H1 (cell line): ENCODE measurements at regions not wholly inside any gene's neighbourhood (a gene's known extent, or its start where the extent isn't known, plus 50 kb on each side); places are given as distances from the start of the nearest gene placed in this dataset.

Source experiments
- CTCF ChIA-PET: fragments of 300-600 bp; sonication (Branson Sonifier 250); formaldehyde crosslinking; loops from one replicate; lab custom pipeline; 2021; ENCODE audit not compliant: partially characterized antibody; lab: Charles Lee
- POLR2A ChIA-PET: fragments of 300-600 bp; sonication (Branson Sonifier 250); formaldehyde crosslinking; loops from one replicate; lab custom pipeline; 2021; ENCODE audit warnings: inconsistent platforms; ENCODE audit not compliant: partially characterized antibody; lab: Charles Lee
- DNase-seq, 2 experiments: peaks; one replicate each; pipeline versions ENCODE4 v3.0.0 to v3.0.0-alpha.2; 2010 to 2022; ENCODE audit warnings: low spot score in 2 of 2, low read depth in 1 of 2, mixed read lengths in 1 of 2
- FAIRE-seq: peaks from 2 replicates; lab custom pipeline; 2011; peaks lifted over from hg19 to GRCh38; lab: Jason Lieb, UNC
- H2AFZ ChIP-seq: 2 replicates; pipeline ENCODE4 v1.8.1; 2012; ENCODE audit warnings: low read length, inconsistent platforms
- H2AK5ac ChIP-seq: 2 replicates; pipeline ENCODE4 v1.6.1; 2013; ENCODE audit warnings: low read depth, low read length
- H2BK120ac ChIP-seq: replicated peaks from 2 replicates; pipeline ENCODE3; 2013; ENCODE audit warnings: low read depth, low read length, inconsistent platforms
- H2BK12ac ChIP-seq: 2 replicates; pipeline ENCODE4 v1.6.1; 2013; ENCODE audit warnings: low read depth, low read length
- H2BK15ac ChIP-seq: 2 replicates; pipeline ENCODE4 v1.6.1; 2013; ENCODE audit warnings: low read length
- H2BK20ac ChIP-seq: 2 replicates; pipeline ENCODE4 v1.6.1; 2013; ENCODE audit warnings: low read length
- H2BK5ac ChIP-seq: 2 replicates; pipeline ENCODE4 v1.6.1; 2013; ENCODE audit warnings: low read depth, low read length
- H3K14ac ChIP-seq: 2 replicates; pipeline ENCODE4 v1.6.1; 2013; ENCODE audit warnings: inconsistent platforms; ENCODE audit not compliant: insufficient read length
- H3K18ac ChIP-seq: 2 replicates; pipeline ENCODE4 v1.6.1; 2013; ENCODE audit warnings: low read length; ENCODE audit errors: extremely low read depth
- H3K23ac ChIP-seq: 2 replicates; pipeline ENCODE4 v1.6.1; 2013; ENCODE audit warnings: inconsistent platforms; ENCODE audit not compliant: insufficient read length
- H3K23me2 ChIP-seq: 2 replicates; pipeline ENCODE4 v1.6.1; 2013; ENCODE audit warnings: low read depth, low read length
- H3K27ac ChIP-seq: 2 replicates; pipeline ENCODE4 v1.6.1; 2011; ENCODE audit warnings: low read depth, low read length, inconsistent platforms
- H3K27me3 ChIP-seq, 4 experiments: replicated peaks in 1 of 4; 1 replicate in 1 of 4; 2 replicates in 3 of 4; pipeline versions ENCODE4 v1.6.1 to v1.8.1; 2011 to 2013; ENCODE audit warnings: low read length in 3 of 4, mild to moderate bottlenecking in 3 of 4, inconsistent platforms in 2 of 4, mixed read lengths in 2 of 4, moderate library complexity in 1 of 4; ENCODE audit not compliant: control insufficient read depth in 3 of 4, insufficient read depth in 3 of 4; ENCODE audit errors: extremely low read depth in 1 of 4
- H3K36me3 ChIP-seq, 4 experiments: 2 replicates each; pipeline versions ENCODE4 v1.6.1 to v1.8.1; 2011 to 2013; ENCODE audit warnings: mild to moderate bottlenecking in 4 of 4, low read length in 3 of 4, moderate library complexity in 2 of 4, control low read depth in 1 of 4, inconsistent platforms in 1 of 4; ENCODE audit not compliant: insufficient read depth in 4 of 4, control insufficient read depth in 2 of 4
- H3K4ac ChIP-seq: replicated peaks from 2 replicates; pipeline ENCODE3; 2013; ENCODE audit warnings: low read length, low read depth, mixed read lengths, inconsistent platforms; ENCODE audit not compliant: insufficient read length
- H3K4me1 ChIP-seq, 4 experiments: replicated peaks in 1 of 4; 1 replicate in 1 of 4; 2 replicates in 3 of 4; pipeline versions ENCODE4 v1.6.1 to v1.8.1; 2011 to 2013; ENCODE audit warnings: low read length in 3 of 4, inconsistent platforms in 2 of 4, mixed read lengths in 1 of 4; ENCODE audit not compliant: insufficient read depth in 4 of 4, control insufficient read depth in 3 of 4
- H3K4me2 ChIP-seq, 2 experiments: 2 replicates each; pipeline versions ENCODE4 v1.6.1 to v1.8.1; 2011 to 2013; ENCODE audit warnings: low read depth in 2 of 2, low read length in 2 of 2, control low read depth in 1 of 2, inconsistent platforms in 1 of 2, mild to moderate bottlenecking in 1 of 2; ENCODE audit not compliant: insufficient read depth in 1 of 2
- H3K4me3 ChIP-seq, 4 experiments: fragments of 200-600, 300-600 bp in 1 of 4; sonication (generic), shearing (Covaris generic), sonication (Bioruptor Twin) in 1 of 4; 2 replicates each; pipeline versions ENCODE4 v1.5.1 to v1.8.1; 2011 to 2016; ENCODE audit warnings: low read length in 4 of 4, low read depth in 3 of 4, control low read depth in 2 of 4, inconsistent platforms in 2 of 4, mild to moderate bottlenecking in 2 of 4, mixed read lengths in 1 of 4, moderate library complexity in 1 of 4; ENCODE audit not compliant: insufficient read depth in 2 of 4; ENCODE audit errors: extremely low read depth in 1 of 4
- H3K56ac ChIP-seq: replicated peaks from 2 replicates; pipeline ENCODE3; 2013; ENCODE audit warnings: low read depth, mild to moderate bottlenecking, mixed read lengths, low read length, inconsistent platforms; ENCODE audit not compliant: insufficient read length
- H3K79me1 ChIP-seq: 2 replicates; pipeline ENCODE4 v1.6.1; 2013; ENCODE audit warnings: low read depth, low read length, control low read depth
- H3K79me2 ChIP-seq, 2 experiments: 2 replicates each; pipeline versions ENCODE4 v1.6.1 to v1.8.1; 2012 to 2013; ENCODE audit warnings: low read length in 2 of 2, mild to moderate bottlenecking in 2 of 2, inconsistent platforms in 1 of 2; ENCODE audit not compliant: insufficient read depth in 2 of 2, control insufficient read depth in 1 of 2
- H3K9ac ChIP-seq, 4 experiments: replicated peaks in 1 of 4; 1 replicate in 1 of 4; 2 replicates in 3 of 4; pipeline versions ENCODE4 v1.6.1 to v1.8.1; 2011 to 2013; ENCODE audit warnings: low read depth in 3 of 4, low read length in 3 of 4, control low read depth in 2 of 4, mild to moderate bottlenecking in 2 of 4, moderate library complexity in 2 of 4, inconsistent platforms in 1 of 4; ENCODE audit errors: extremely low read depth in 1 of 4
- H3K9me3 ChIP-seq, 2 experiments: 2 replicates each; pipeline versions ENCODE4 v1.6.1 to v1.8.1; 2012 to 2013; ENCODE audit warnings: mild to moderate bottlenecking in 2 of 2, moderate library complexity in 2 of 2, control low read depth in 1 of 2, inconsistent platforms in 1 of 2, low read depth in 1 of 2, low read length in 1 of 2, mixed read lengths in 1 of 2; ENCODE audit not compliant: insufficient read depth in 2 of 2
- H4K20me1 ChIP-seq, 2 experiments: replicated peaks in 1 of 2; 2 replicates each; pipeline versions ENCODE3 to v1.8.1; 2011 to 2013; ENCODE audit warnings: inconsistent platforms in 2 of 2, low read length in 2 of 2, mild to moderate bottlenecking in 1 of 2; ENCODE audit not compliant: insufficient read depth in 2 of 2, control insufficient read depth in 1 of 2
- H4K5ac ChIP-seq: 2 replicates; pipeline ENCODE4 v1.6.1; 2013; ENCODE audit warnings: low read length, low read depth, mixed read lengths, inconsistent platforms; ENCODE audit not compliant: insufficient read length
- H4K8ac ChIP-seq: 2 replicates; pipeline ENCODE4 v1.8.0; 2013; ENCODE audit warnings: mild to moderate bottlenecking, moderate library complexity, low read length, inconsistent platforms; ENCODE audit not compliant: insufficient read depth; ENCODE audit errors: extremely low read depth
- H4K91ac ChIP-seq: replicated peaks from 2 replicates; pipeline ENCODE3; 2013; ENCODE audit warnings: low read length, mixed read lengths, inconsistent platforms; ENCODE audit not compliant: insufficient read length
- BACH1 ChIP-seq: IDR thresholded peaks from 2 replicates; pipeline ENCODE4 v1.6.1; 2012; ENCODE audit warnings: low read length, improper control_type of control experiment
- BRCA1 ChIP-seq: IDR thresholded peaks from 2 replicates; pipeline ENCODE4 v1.6.1; 2012; ENCODE audit warnings: low read depth, low read length, improper control_type of control experiment
- CTBP2 ChIP-seq: IDR thresholded peaks from 2 replicates; pipeline ENCODE4 v1.7.0; 2011; ENCODE audit warnings: borderline replicate concordance, mild to moderate bottlenecking, moderate library complexity, mixed read lengths, low read length; ENCODE audit not compliant: insufficient read depth, insufficient read length
- EGR1 ChIP-seq: IDR thresholded peaks from 2 replicates; pipeline ENCODE4 v1.6.1; 2011; ENCODE audit warnings: low read depth, low read length, borderline replicate concordance
- EZH2 ChIP-seq: fragments of 200-600 bp; sonication (generic); IDR thresholded peaks from 2 replicates; pipeline ENCODE4 v1.7.1; 2012; ENCODE audit warnings: low read depth, mild to moderate bottlenecking, moderate library complexity, low read length, inconsistent platforms; ENCODE audit not compliant: severe bottlenecking
- KDM4A ChIP-seq: IDR thresholded peaks from one replicate; pipeline ENCODE4 v1.7.1; 2012; ENCODE audit warnings: low read depth, mild to moderate bottlenecking, moderate library complexity, low read length, inconsistent platforms; ENCODE audit not compliant: severe bottlenecking
- MAFK ChIP-seq: IDR thresholded peaks from 2 replicates; pipeline ENCODE4 v1.6.1; 2012; ENCODE audit warnings: low read depth, mild to moderate bottlenecking, improper control_type of control experiment, low read length
- NRF1 ChIP-seq: IDR thresholded peaks from 2 replicates; pipeline ENCODE4 v1.6.1; 2011; ENCODE audit warnings: mild to moderate bottlenecking, low read depth, low read length, improper control_type of control experiment
- SP1 ChIP-seq: IDR thresholded peaks from 2 replicates; pipeline ENCODE4 v1.6.1; 2011; ENCODE audit warnings: low read depth, low read length
- TAF7 ChIP-seq: optimal IDR thresholded peaks from 2 replicates; pipeline ENCODE3; 2011; ENCODE audit warnings: low read depth, mild to moderate bottlenecking, inconsistent platforms, low read length, moderate library complexity, borderline replicate concordance
- YY1 ChIP-seq: IDR thresholded peaks from 2 replicates; pipeline ENCODE4 v1.6.1; 2011; ENCODE audit warnings: low read depth, mild to moderate bottlenecking, low read length
- WGBS, 2 experiments: shearing (Covaris generic) in 1 of 2; methylation state at CpG; one replicate each; pipeline versions ENCODE4 v1.1.6 to v1.1.7; 2013 to 2015; ENCODE audit warnings: low lambda C conversion rate in 2 of 2, mixed read lengths in 2 of 2, inconsistent platforms in 1 of 2, low coverage in 1 of 2, missing lambda C conversion rate in 1 of 2; ENCODE audit not compliant: insufficient replicate concordance in 2 of 2, insufficient coverage in 1 of 2, insufficient read length in 1 of 2; ENCODE audit errors: extremely low coverage in 1 of 2, missing lambda C conversion rate in 1 of 2; 5-methylcytosine and 5-hydroxymethylcytosine counted together
- TF ChIP-seq, protein P1 (sequence below): IDR thresholded peaks from 2 replicates; pipeline ENCODE4 v1.6.1; 2012; ENCODE audit warnings: inconsistent platforms

DNA sequence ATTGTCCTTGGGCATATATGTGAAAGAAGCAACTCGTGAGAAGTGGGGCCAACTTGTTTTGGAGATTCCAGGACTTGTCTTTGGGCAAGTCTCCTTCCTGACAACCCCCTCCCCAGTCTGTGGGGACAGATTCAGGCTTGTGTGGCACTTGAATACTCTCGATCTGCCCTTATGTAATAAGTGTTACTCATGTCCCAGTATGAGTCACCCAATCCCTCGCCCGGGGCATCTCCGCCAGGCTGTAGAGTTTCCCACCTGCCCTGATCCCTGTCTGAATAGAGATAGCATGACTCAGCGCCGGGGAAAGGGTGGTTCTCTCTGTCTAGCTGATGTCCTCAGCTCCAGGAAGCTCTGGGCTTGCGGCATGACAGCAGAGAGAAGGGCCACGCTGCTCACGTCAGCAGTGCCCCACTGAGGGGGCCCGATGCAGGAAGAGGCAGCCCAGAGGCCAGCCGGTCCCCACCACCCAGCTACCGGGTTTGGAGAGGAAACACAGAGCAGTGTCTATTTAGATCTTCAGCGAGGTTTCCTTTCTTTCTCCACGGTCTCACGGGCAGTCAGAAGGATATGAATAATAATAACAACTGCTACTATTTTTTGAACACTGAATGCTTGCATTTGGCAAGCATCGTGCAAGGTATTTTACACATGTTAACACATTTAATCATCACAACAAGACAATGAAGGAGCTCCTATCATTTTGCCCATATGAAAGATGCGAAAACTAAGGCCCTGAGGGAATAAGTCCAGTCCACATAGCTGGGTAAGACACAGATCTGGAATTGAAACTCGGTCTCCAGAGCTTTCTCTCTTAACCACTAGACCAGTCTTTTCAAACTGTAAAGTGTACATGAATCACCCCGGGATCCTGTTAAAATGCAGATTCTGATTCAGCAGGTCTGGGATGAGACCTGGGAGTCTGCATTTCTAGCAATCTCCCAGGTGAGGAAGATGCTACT lies 426.7 kb upstream of the MAF start:
- H3K9me3 ChIP-seq, result no peaks in the 10 kb centered on the region
- no peak overlapping the region for H3K56ac ChIP-seq
- CTCF ChIA-PET, result interaction anchor here (0.7 kb wide), 1 partner anchor 30 kb away, joined by 3 read pairs; no protein-coding TSS in a partner anchor
- H3K27ac ChIP-seq, result no peak overlapping the region
- H2BK15ac ChIP-seq, result no peak overlapping the region
- H2AK5ac ChIP-seq, result no peak overlapping the region
- no peak overlapping the region for H3K18ac ChIP-seq
- H4K8ac ChIP-seq, result no peak overlapping the region
- WGBS, 2 experiments, result 91% methylated on average over 20 of the region's 20 CpGs; no CpG with 5 or more reads in 1 of the 2 experiments
- H3K23me2 ChIP-seq, result 0 out of 2 replicates have a peak, but pooled peaks cover 1% of the 10 kb centered on the region
- no peak overlapping the region for H3K9ac ChIP-seq
- no peaks in the 10 kb centered on the region for H3K36me3 ChIP-seq
- no peak overlapping the region for H3K4me2 ChIP-seq
- H2BK5ac ChIP-seq, result no peak overlapping the region
- H3K27me3 ChIP-seq, result no peaks in the 10 kb centered on the region
- POLR2A ChIA-PET, result no interaction called here
- H3K4me3 ChIP-seq, result no peak overlapping the region
- DNase-seq (peak in 1 of 2 experiments; percentile 78), FAIRE-seq (no peak)
- H2BK12ac ChIP-seq, result no peak overlapping the region
- H3K14ac ChIP-seq, result no peak overlapping the region
- H3K23ac ChIP-seq, result no peak overlapping the region
- H4K91ac ChIP-seq, result no peak overlapping the region
- H3K4me1 ChIP-seq, result no peaks in the 10 kb centered on the region; a peak in 1 of 7 replicates
- no peak overlapping the region for H3K4ac ChIP-seq
- H2BK120ac ChIP-seq, result no peak overlapping the region
- H2BK20ac ChIP-seq, result no peak overlapping the region
- H3K79me2 ChIP-seq, result no peaks in the 10 kb centered on the region
- H4K5ac ChIP-seq, result no peak overlapping the region
- H3K79me1 ChIP-seq, result no peaks in the 10 kb centered on the region
- H2AFZ ChIP-seq, result peak overlapping the region; percentile 85; the same call in 1 of the 2 replicates
- H4K20me1 ChIP-seq, result no peaks in the 10 kb centered on the region
- TF ChIP-seq EGR1, result no peak
- no peak for TF ChIP-seq CTBP2
- no peak for TF ChIP-seq YY1
- no peak for TF ChIP-seq NRF1
- TF ChIP-seq MAFK, result peak; percentile 44; the same call in 1 of the 2 replicates
- TF ChIP-seq SP1, result no peak
- no peak for TF ChIP-seq EZH2
- peak; percentile 76 for TF ChIP-seq BACH1
- no peak for TF ChIP-seq KDM4A
- TF ChIP-seq, protein P1, sequence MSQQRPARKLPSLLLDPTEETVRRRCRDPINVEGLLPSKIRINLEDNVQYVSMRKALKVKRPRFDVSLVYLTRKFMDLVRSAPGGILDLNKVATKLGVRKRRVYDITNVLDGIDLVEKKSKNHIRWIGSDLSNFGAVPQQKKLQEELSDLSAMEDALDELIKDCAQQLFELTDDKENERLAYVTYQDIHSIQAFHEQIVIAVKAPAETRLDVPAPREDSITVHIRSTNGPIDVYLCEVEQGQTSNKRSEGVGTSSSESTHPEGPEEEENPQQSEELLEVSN, result no peak
- no peak for TF ChIP-seq BRCA1
- TF ChIP-seq TAF7, result no peak
